NCI-H69 (cell line): ENCODE measurements at regions not wholly inside any gene's neighbourhood (a gene's known extent, or its start where the extent isn't known, plus 50 kb on each side); places are given as distances from the start of the nearest gene placed in this dataset.

Experiments
- DNase-seq: peaks from one replicate; lab custom pipeline; 2025; lab: John Stamatoyannopoulos, UW

GRCh38 chr1:163807331-163808049, 485.7 kb downstream of the NUF2 start:
- no peak for DNase-seq

GRCh38 chr1:163813251-163813650, 491.5 kb downstream of the NUF2 start:
- DNase-seq: no peak

- peak; percentile 28 for DNase-seq
Measured at GRCh38 chr1:163820226-163820625, 498.5 kb downstream of the NUF2 start.

- DNase-seq: no peak
Measured at GRCh38 chr1:163820766-163821165, 499.0 kb downstream of the NUF2 start.

- peak; percentile 14 for DNase-seq
Measured at GRCh38 chr1:163821679-163822078, 499.9 kb downstream of the NUF2 start.

GRCh38 chr1:163823017-163823416, 501.3 kb downstream of the NUF2 start:
- no peak for DNase-seq

- no peak for DNase-seq
Measured at GRCh38 chr1:163824006-163824405, 502.3 kb downstream of the NUF2 start.

GRCh38 chr1:163824490-163824889, 502.7 kb downstream of the NUF2 start:
- no peak for DNase-seq

GRCh38 chr1:163826500-163826899, 504.7 kb downstream of the NUF2 start:
- no peak for DNase-seq

- DNase-seq: no peak
Measured at GRCh38 chr1:163834778-163835177, 513.0 kb downstream of the NUF2 start.

- DNase-seq: no peak
Measured at GRCh38 chr1:163836481-163836880, 514.7 kb downstream of the NUF2 start.

- DNase-seq: peak; percentile 25
Measured at GRCh38 chr1:163837206-163837605, 515.5 kb downstream of the NUF2 start.

- no peak for DNase-seq
Measured at GRCh38 chr1:163842571-163842970, 520.8 kb downstream of the NUF2 start.

GRCh38 chr1:163844459-163844858, 522.7 kb downstream of the NUF2 start:
- no peak for DNase-seq

- no peak for DNase-seq
Measured at GRCh38 chr1:163845279-163845678, 523.5 kb downstream of the NUF2 start.

GRCh38 chr1:163863731-163864130, 542.0 kb downstream of the NUF2 start:
- DNase-seq: peak; percentile 33

GRCh38 chr1:163864207-163864606, 542.5 kb downstream of the NUF2 start:
- DNase-seq: no peak

GRCh38 chr1:163866564-163866963, 544.8 kb downstream of the NUF2 start:
- no peak for DNase-seq

GRCh38 chr1:163870666-163871065, 548.9 kb downstream of the NUF2 start:
- no peak for DNase-seq

- no peak for DNase-seq
Measured at GRCh38 chr1:163872067-163872466, 550.3 kb downstream of the NUF2 start.

- peak; percentile 36 for DNase-seq
Measured at GRCh38 chr1:163874070-163874469, 552.3 kb downstream of the NUF2 start.

- peak; percentile 96 for DNase-seq
Measured at GRCh38 chr1:163875200-163875926, 553.6 kb downstream of the NUF2 start.

GRCh38 chr1:163875927-163876320, 554.2 kb downstream of the NUF2 start:
- DNase-seq: peak; percentile 73

GRCh38 chr1:163876546-163876945, 554.8 kb downstream of the NUF2 start:
- DNase-seq: no peak
